Stimulated activated naive CD8-positive, alpha-beta T cell treated with anti-CD3 and anti-CD28 coated beads, Interleukin-15, amount 100 ng/mL, for 72 hours (primary cell): ENCODE measurements at regions not wholly inside any gene's neighbourhood (a gene's known extent, or its start where the extent isn't known, plus 50 kb on each side); places are given as distances from the start of the nearest gene placed in this dataset.

Experiments used
- ATAC-seq: fragments of 150-1000 bp; cut with Tn5 transposase; 2 replicates; pipeline ENCODE4 v1.10.0; 2021; ENCODE audit warnings: mild to moderate bottlenecking, moderate library complexity
- DNase-seq, 2 donors: peaks; one replicate each; pipeline ENCODE4 v3.0.0; 2021 to 2022
- H3K27ac Mint-ChIP-seq, 2 donors: one replicate each; pipeline ENCODE4 v1.8.0; 2022; ENCODE audit warnings: mild to moderate bottlenecking in 2 of 2, mixed read lengths in 2 of 2, moderate library complexity in 2 of 2
- H3K27me3 Mint-ChIP-seq: one replicate; pipeline ENCODE4 v1.8.0; 2022; ENCODE audit warnings: mixed read lengths
- H3K4me1 Mint-ChIP-seq: one replicate; pipeline ENCODE4 v1.8.0; 2022; ENCODE audit warnings: mild to moderate bottlenecking, mixed read lengths
- H3K4me3 Mint-ChIP-seq, 2 donors: one replicate each; pipeline ENCODE4 v1.8.0; 2022; ENCODE audit warnings: mild to moderate bottlenecking in 2 of 2, mixed read lengths in 2 of 2, moderate library complexity in 1 of 2
- H3K9me3 Mint-ChIP-seq, 2 donors: one replicate each; pipeline ENCODE4 v1.8.0; 2022; ENCODE audit warnings: mixed read lengths in 2 of 2

- Mint-ChIP-seq H3K27me3 (no peaks in the 10 kb centered on the region), H3K9me3 (peaks cover 22 to 24% of the 10 kb centered on the region in 2 donors), H3K4me3 (no peak overlapping the region), H3K4me1 (no peaks in the 10 kb centered on the region), H3K27ac (no peak overlapping the region)
- no peak for ATAC-seq
- DNase-seq = no peak
Measured at GRCh38 chr4:156556336-156556735, 415.3 kb downstream of the PDGFC start.

- Mint-ChIP-seq H3K4me3 (no peak overlapping the region), H3K9me3 (peaks cover 16 to 19% of the 10 kb centered on the region in 2 donors), H3K27ac (no peak overlapping the region), H3K27me3 (no peaks in the 10 kb centered on the region), H3K4me1 (no peaks in the 10 kb centered on the region)
- DNase-seq = no peak
- ATAC-seq = no peak
Measured at GRCh38 chr4:156553659-156554058, 417.9 kb downstream of the PDGFC start.

- DNase-seq (no peak), ATAC-seq (no peak)
- Mint-ChIP-seq H3K4me1 (no peaks in the 10 kb centered on the region), H3K9me3 (peaks cover 9 to 12% of the 10 kb centered on the region in 2 donors), H3K27me3 (no peaks in the 10 kb centered on the region), H3K27ac (no peak overlapping the region), H3K4me3 (no peak overlapping the region)
Measured at GRCh38 chr4:156547891-156548290, 423.7 kb downstream of the PDGFC start.

- no peak for ATAC-seq
- H3K27me3 Mint-ChIP-seq = no peaks in the 10 kb centered on the region
- H3K4me3 Mint-ChIP-seq = no peak overlapping the region
- no peak overlapping the region for H3K27ac Mint-ChIP-seq
- peaks cover 9 to 12% of the 10 kb centered on the region in 2 donors for H3K9me3 Mint-ChIP-seq
- no peak for DNase-seq
- no peaks in the 10 kb centered on the region for H3K4me1 Mint-ChIP-seq
Measured at GRCh38 chr4:156547439-156547838, 424.2 kb downstream of the PDGFC start.

- Mint-ChIP-seq H3K4me1 (no peaks in the 10 kb centered on the region), H3K4me3 (no peak overlapping the region), H3K27ac (no peak overlapping the region), H3K9me3 (peaks cover 5 to 9% of the 10 kb centered on the region in 2 donors), H3K27me3 (no peaks in the 10 kb centered on the region)
- no peak for ATAC-seq
- no peak for DNase-seq
Measured at GRCh38 chr4:156545003-156545785, 426.4 kb downstream of the PDGFC start.

GRCh38 chr4:156539376-156539775, 432.2 kb downstream of the PDGFC start:
- H3K4me3 Mint-ChIP-seq = no peak overlapping the region
- H3K27ac Mint-ChIP-seq = no peak overlapping the region
- DNase-seq = no peak
- no peak for ATAC-seq
- H3K4me1 Mint-ChIP-seq = no peaks in the 10 kb centered on the region
- no peaks in the 10 kb centered on the region for H3K27me3 Mint-ChIP-seq
- peaks cover 0 to 5% of the 10 kb centered on the region in 2 donors for H3K9me3 Mint-ChIP-seq

- Mint-ChIP-seq H3K27ac (no peak overlapping the region), H3K9me3 (peaks cover 6 to 11% of the 10 kb centered on the region in 2 donors), H3K4me3 (no peak overlapping the region), H3K27me3 (no peaks in the 10 kb centered on the region), H3K4me1 (no peaks in the 10 kb centered on the region)
- no peak for ATAC-seq
- DNase-seq = no peak
Measured at GRCh38 chr4:156538651-156539257, 432.8 kb downstream of the PDGFC start.

- H3K27me3 Mint-ChIP-seq = no peaks in the 10 kb centered on the region
- H3K4me1 Mint-ChIP-seq = no peaks in the 10 kb centered on the region
- ATAC-seq (no peak), DNase-seq (no peak)
- H3K9me3 Mint-ChIP-seq = peaks cover 9 to 11% of the 10 kb centered on the region in 2 donors
- no peak overlapping the region for H3K27ac Mint-ChIP-seq
- H3K4me3 Mint-ChIP-seq = no peak overlapping the region
Measured at GRCh38 chr4:156538210-156538609, 433.4 kb downstream of the PDGFC start.

- no peak for DNase-seq
- no peak for ATAC-seq
- Mint-ChIP-seq H3K4me3 (no peak overlapping the region), H3K27me3 (no peaks in the 10 kb centered on the region), H3K4me1 (no peaks in the 10 kb centered on the region), H3K27ac (no peak overlapping the region), H3K9me3 (peaks cover 11 to 14% of the 10 kb centered on the region in 2 donors)
Measured at GRCh38 chr4:156537286-156537685, 434.3 kb downstream of the PDGFC start.

- Mint-ChIP-seq H3K27ac (no peak overlapping the region), H3K9me3 (peaks cover 11 to 14% of the 10 kb centered on the region in 2 donors), H3K27me3 (no peaks in the 10 kb centered on the region), H3K4me3 (no peak overlapping the region), H3K4me1 (no peaks in the 10 kb centered on the region)
- ATAC-seq (no peak), DNase-seq (no peak)
Measured at GRCh38 chr4:156536661-156537060, 434.9 kb downstream of the PDGFC start.

GRCh38 chr4:156534205-156534604, 437.4 kb downstream of the PDGFC start:
- Mint-ChIP-seq H3K27ac (no peak overlapping the region), H3K4me3 (no peak overlapping the region)

GRCh38 chr4:156528216-156528615, 443.4 kb downstream of the PDGFC start:
- peaks cover 0 to 5% of the 10 kb centered on the region in 2 donors for H3K9me3 Mint-ChIP-seq
- DNase-seq = no peak

More at GRCh38 chr4:156534205-156534604, 437.4 kb downstream of the PDGFC start:
- Mint-ChIP-seq H3K9me3 (peaks cover 11 to 14% of the 10 kb centered on the region in 2 donors), H3K4me1 (no peaks in the 10 kb centered on the region), H3K27me3 (no peaks in the 10 kb centered on the region)
- ATAC-seq (no peak), DNase-seq (no peak)

GRCh38 chr4:156527237-156527993, 444.2 kb downstream of the PDGFC start:
- Mint-ChIP-seq H3K9me3 (peaks cover 0 to 2% of the 10 kb centered on the region in 2 donors), H3K27me3 (no peaks in the 10 kb centered on the region), H3K27ac (no peak overlapping the region), H3K4me3 (no peak overlapping the region), H3K4me1 (no peaks in the 10 kb centered on the region)
- ATAC-seq (no peak), DNase-seq (no peak)

More at GRCh38 chr4:156528216-156528615, 443.4 kb downstream of the PDGFC start:
- Mint-ChIP-seq H3K27me3 (no peaks in the 10 kb centered on the region), H3K4me3 (no peak overlapping the region), H3K27ac (no peak overlapping the region), H3K4me1 (no peaks in the 10 kb centered on the region)
- ATAC-seq = no peak

GRCh38 chr4:156523991-156524390, 447.6 kb downstream of the PDGFC start:
- ATAC-seq = no peak
- DNase-seq = no peak
- no peaks in the 10 kb centered on the region for H3K27me3 Mint-ChIP-seq
- no peak overlapping the region for H3K27ac Mint-ChIP-seq
- H3K9me3 Mint-ChIP-seq = peaks cover 0 to 12% of the 10 kb centered on the region in 2 donors
- no peak overlapping the region for H3K4me3 Mint-ChIP-seq
- H3K4me1 Mint-ChIP-seq = no peaks in the 10 kb centered on the region

GRCh38 chr4:156523492-156523891, 448.1 kb downstream of the PDGFC start:
- DNase-seq = no peak
- Mint-ChIP-seq H3K4me1 (no peaks in the 10 kb centered on the region), H3K27ac (no peak overlapping the region), H3K9me3 (peaks cover 0 to 12% of the 10 kb centered on the region in 2 donors), H3K27me3 (no peaks in the 10 kb centered on the region), H3K4me3 (no peak overlapping the region)
- ATAC-seq = no peak

- DNase-seq = no peak
- no peak overlapping the region for H3K27ac Mint-ChIP-seq
- no peaks in the 10 kb centered on the region for H3K27me3 Mint-ChIP-seq
- no peak for ATAC-seq
- H3K9me3 Mint-ChIP-seq = peaks cover 0 to 13% of the 10 kb centered on the region in 2 donors
- no peaks in the 10 kb centered on the region for H3K4me1 Mint-ChIP-seq
- H3K4me3 Mint-ChIP-seq = no peak overlapping the region
Measured at GRCh38 chr4:156521631-156522030, 450.0 kb downstream of the PDGFC start.
